Large intestine (tissue), 3 donors: ENCODE measurements at regions not wholly inside any gene's neighbourhood (a gene's known extent, or its start where the extent isn't known, plus 50 kb on each side); places are given as distances from the start of the nearest gene placed in this dataset.

Experiments
- DNase-seq, 2 donors: peaks; one replicate each; pipeline versions ENCODE4 v3.0.0 to v3.0.0-alpha.2; 2013
- H3K27ac ChIP-seq: one replicate; pipeline ENCODE4 v1.5.1; 2013; ENCODE audit warnings: low read length
- H3K27me3 ChIP-seq: 2 replicates; pipeline ENCODE4 v1.6.1; 2013; ENCODE audit warnings: low read length; ENCODE audit not compliant: control insufficient read depth, insufficient read depth
- H3K36me3 ChIP-seq: 2 replicates; pipeline ENCODE4 v1.6.1; 2013; ENCODE audit warnings: low read length; ENCODE audit not compliant: control insufficient read depth, insufficient read depth
- H3K4me1 ChIP-seq: one replicate; pipeline ENCODE4 v1.6.1; 2013; ENCODE audit warnings: low read length; ENCODE audit not compliant: control insufficient read depth, insufficient read depth
- H3K4me3 ChIP-seq: one replicate; pipeline ENCODE4 v1.5.1; 2013; ENCODE audit warnings: low read length
- H3K9me3 ChIP-seq: one replicate; pipeline ENCODE4 v1.6.1; 2013; ENCODE audit warnings: mild to moderate bottlenecking, low read depth, low read length, moderate library complexity; ENCODE audit not compliant: control insufficient read depth
- WGBS: methylation state at CpG from one replicate; pipeline ENCODE4 v1.1.5; 2013; ENCODE audit warnings: low lambda C conversion rate; ENCODE audit not compliant: insufficient coverage; 5-methylcytosine and 5-hydroxymethylcytosine counted together

DNA sequence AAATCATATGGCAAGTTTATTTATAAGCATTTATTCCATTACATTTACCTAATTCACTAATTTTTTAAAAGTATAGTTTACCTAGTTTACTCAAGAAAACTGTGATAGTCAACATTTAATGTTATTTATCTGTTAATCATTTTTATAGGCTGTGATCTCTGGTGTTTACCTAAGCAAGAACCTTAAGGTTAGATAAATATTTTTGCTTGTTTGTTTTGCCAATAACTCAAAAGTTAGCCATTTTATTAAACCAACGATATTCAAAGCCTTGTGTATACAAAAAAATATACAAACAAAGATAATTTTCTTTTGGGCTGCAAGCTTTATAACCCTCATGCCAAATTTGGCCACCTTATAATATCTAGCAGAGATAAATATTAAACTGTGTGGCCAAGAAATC, 157.3 kb downstream of the SLCO1B3 start:
- no peaks in the 10 kb centered on the region for H3K36me3 ChIP-seq
- H3K4me3 ChIP-seq, result no peak overlapping the region
- WGBS, result 63% methylated on average over 1 of the region's 1 CpG
- H3K27me3 ChIP-seq, result no peaks in the 10 kb centered on the region
- H3K9me3 ChIP-seq, result no peaks in the 10 kb centered on the region
- no peak overlapping the region for H3K27ac ChIP-seq
- H3K4me1 ChIP-seq, result no peaks in the 10 kb centered on the region
- DNase-seq, result no peak

GRCh38 chr12:20969766-20970165, 159.3 kb downstream of the SLCO1B3 start:
- Histone ChIP-seq H3K9me3 (no peaks in the 10 kb centered on the region), H3K27ac (no peak overlapping the region), H3K4me1 (no peaks in the 10 kb centered on the region), H3K36me3 (no peaks in the 10 kb centered on the region), H3K27me3 (no peaks in the 10 kb centered on the region), H3K4me3 (no peak overlapping the region)
- DNase-seq, result no peak
- 47% methylated on average over 2 of the region's 4 CpGs for WGBS

DNA sequence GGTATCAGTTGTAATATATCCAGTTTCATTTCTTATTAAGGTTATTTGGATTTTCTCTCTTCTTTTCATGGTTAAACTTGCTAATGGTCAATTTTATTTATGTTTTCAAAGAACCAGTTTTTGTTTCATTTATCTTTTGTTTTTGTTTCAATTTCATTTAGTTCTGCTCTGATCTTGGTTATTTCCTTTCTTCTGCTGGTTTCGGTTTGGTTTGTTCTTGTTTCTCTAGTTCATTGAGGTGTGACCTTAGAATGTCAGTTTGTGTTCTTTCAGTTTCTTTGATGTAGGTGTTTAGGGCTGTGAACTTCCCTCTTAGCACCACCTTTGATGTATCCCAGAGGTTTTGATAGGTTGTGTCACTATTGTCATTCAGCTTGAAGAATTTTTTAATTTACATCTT, 145.6 kb upstream of the SLCO1B1 start:
- H3K4me1 ChIP-seq, result no peaks in the 10 kb centered on the region
- H3K36me3 ChIP-seq, result no peaks in the 10 kb centered on the region
- H3K27ac ChIP-seq, result no peak overlapping the region
- peaks cover 3% of the 10 kb centered on the region for H3K9me3 ChIP-seq
- DNase-seq, result no peak
- 75% methylated on average over 1 of the region's 1 CpG for WGBS
- H3K27me3 ChIP-seq, result no peaks in the 10 kb centered on the region
- no peak overlapping the region for H3K4me3 ChIP-seq

GRCh38 chr12:21001778-21002177, 129.2 kb upstream of the SLCO1B1 start:
- no peak overlapping the region for H3K27ac ChIP-seq

GRCh38 chr12:21025656-21026055, 105.3 kb upstream of the SLCO1B1 start:
- Histone ChIP-seq H3K36me3 (no peaks in the 10 kb centered on the region), H3K4me3 (no peak overlapping the region), H3K27me3 (no peaks in the 10 kb centered on the region), H3K9me3 (peaks cover 2% of the 10 kb centered on the region), H3K4me1 (no peaks in the 10 kb centered on the region), H3K27ac (no peak overlapping the region)
- no peak for DNase-seq
- WGBS, result no CpG with 5 or more reads among the region's 1 CpG

More at GRCh38 chr12:21001778-21002177, 129.2 kb upstream of the SLCO1B1 start:
- Histone ChIP-seq H3K9me3 (no peaks in the 10 kb centered on the region), H3K4me3 (no peak overlapping the region), H3K36me3 (no peaks in the 10 kb centered on the region), H3K4me1 (no peaks in the 10 kb centered on the region), H3K27me3 (no peaks in the 10 kb centered on the region)
- no peak for DNase-seq
- WGBS, result no CpG with 5 or more reads among the region's 2 CpGs

GRCh38 chr12:21026302-21026701, 104.7 kb upstream of the SLCO1B1 start:
- Histone ChIP-seq H3K36me3 (no peaks in the 10 kb centered on the region), H3K27me3 (no peaks in the 10 kb centered on the region), H3K4me1 (no peaks in the 10 kb centered on the region), H3K9me3 (peaks cover 4% of the 10 kb centered on the region), H3K4me3 (no peak overlapping the region), H3K27ac (no peak overlapping the region)
- WGBS, result 100% methylated on average over 1 of the region's 3 CpGs
- peak in 1 of 2 donors; percentile 15 for DNase-seq

DNA sequence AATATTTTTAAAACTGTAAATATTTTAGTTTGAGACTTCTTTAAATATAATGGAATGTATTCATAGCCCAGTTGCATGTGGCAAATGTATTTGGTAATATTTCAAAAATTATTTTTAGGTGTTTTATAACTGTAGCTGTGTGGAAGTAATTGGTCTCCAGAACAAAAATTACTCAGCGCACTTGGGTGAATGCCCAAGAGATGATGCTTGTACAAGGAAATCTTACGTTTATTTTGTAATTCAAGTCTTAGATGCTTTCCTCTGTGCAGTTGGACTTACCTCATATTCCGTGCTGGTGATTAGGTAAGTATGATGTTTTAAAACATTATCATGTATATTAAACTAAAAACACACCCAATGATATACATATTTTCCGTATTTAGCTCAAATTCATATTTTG, 76.7 kb upstream of the SLCO1B1 start:
- 95% methylated on average over 2 of the region's 4 CpGs for WGBS
- Histone ChIP-seq H3K4me1 (no peaks in the 10 kb centered on the region), H3K36me3 (no peaks in the 10 kb centered on the region), H3K4me3 (no peak overlapping the region), H3K27me3 (no peaks in the 10 kb centered on the region), H3K27ac (no peak overlapping the region), H3K9me3 (no peaks in the 10 kb centered on the region)
- no peak for DNase-seq

DNA sequence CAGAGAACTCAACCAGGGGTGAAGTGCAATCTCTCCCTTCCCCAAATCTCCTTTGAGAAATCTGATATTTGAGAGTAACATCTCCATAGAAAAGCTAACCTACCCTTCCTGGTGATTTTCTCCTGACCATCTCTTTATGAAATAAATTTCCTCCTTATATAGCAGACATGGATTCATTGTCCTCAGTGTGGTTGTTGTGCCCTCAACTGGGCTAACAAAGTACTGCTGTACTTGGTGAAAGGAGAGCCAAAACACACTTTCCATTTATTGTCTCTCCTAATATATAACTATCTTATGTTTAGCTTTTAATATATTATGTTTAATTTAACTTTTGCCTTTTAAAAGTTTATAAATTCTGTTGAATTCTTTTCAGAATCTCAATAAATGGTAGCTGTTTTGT, 65.1 kb upstream of the SLCO1B1 start:
- H3K4me3 ChIP-seq, result no peak overlapping the region
- no peak overlapping the region for H3K27ac ChIP-seq
- H3K4me1 ChIP-seq, result no peaks in the 10 kb centered on the region
- no peaks in the 10 kb centered on the region for H3K27me3 ChIP-seq
- H3K36me3 ChIP-seq, result no peaks in the 10 kb centered on the region
- no peaks in the 10 kb centered on the region for H3K9me3 ChIP-seq
- no peak for DNase-seq

- Histone ChIP-seq H3K27me3 (no peaks in the 10 kb centered on the region), H3K4me1 (no peaks in the 10 kb centered on the region), H3K36me3 (no peaks in the 10 kb centered on the region), H3K27ac (no peak overlapping the region), H3K9me3 (no peaks in the 10 kb centered on the region), H3K4me3 (no peak overlapping the region)
- no peak for DNase-seq
- WGBS, result no CpG with 5 or more reads among the region's 2 CpGs
Measured at GRCh38 chr12:21073129-21073528, 57.9 kb upstream of the SLCO1B1 start.

GRCh38 chr12:21073822-21074460, 57.1 kb upstream of the SLCO1B1 start:
- H3K9me3 ChIP-seq, result no peaks in the 10 kb centered on the region
- no peaks in the 10 kb centered on the region for H3K27me3 ChIP-seq
- no peak for DNase-seq
- no peak overlapping the region for H3K27ac ChIP-seq
- H3K4me1 ChIP-seq, result no peaks in the 10 kb centered on the region
- no CpG with 5 or more reads among the region's 9 CpGs for WGBS
- no peaks in the 10 kb centered on the region for H3K36me3 ChIP-seq
- H3K4me3 ChIP-seq, result no peak overlapping the region
